GM20000 (cell line): ENCODE measurements at regions not wholly inside any gene's neighbourhood (a gene's known extent, or its start where the extent isn't known, plus 50 kb on each side); places are given as distances from the start of the nearest gene placed in this dataset.
A peak's percentile ranks its signal among the peaks of the same experiment; 100 is the strongest.
"Not testable (repeated sequence)": the region's sequence is repeated elsewhere in the genome, so short reads cannot be mapped to it uniquely, and the experiment has no call there.

Experiments used
- DNase-seq: peaks from one replicate; pipeline ENCODE4 v3.0.0; 2012; ENCODE audit warnings: low spot score
- TF ChIP-seq, protein P1 (sequence below): IDR thresholded peaks from 2 replicates; pipeline ENCODE4 v1.5.1; 2012; ENCODE audit warnings: mild to moderate bottlenecking, control low read depth; ENCODE audit errors: extremely low read depth, missing control alignments

- TF ChIP-seq, protein P1, sequence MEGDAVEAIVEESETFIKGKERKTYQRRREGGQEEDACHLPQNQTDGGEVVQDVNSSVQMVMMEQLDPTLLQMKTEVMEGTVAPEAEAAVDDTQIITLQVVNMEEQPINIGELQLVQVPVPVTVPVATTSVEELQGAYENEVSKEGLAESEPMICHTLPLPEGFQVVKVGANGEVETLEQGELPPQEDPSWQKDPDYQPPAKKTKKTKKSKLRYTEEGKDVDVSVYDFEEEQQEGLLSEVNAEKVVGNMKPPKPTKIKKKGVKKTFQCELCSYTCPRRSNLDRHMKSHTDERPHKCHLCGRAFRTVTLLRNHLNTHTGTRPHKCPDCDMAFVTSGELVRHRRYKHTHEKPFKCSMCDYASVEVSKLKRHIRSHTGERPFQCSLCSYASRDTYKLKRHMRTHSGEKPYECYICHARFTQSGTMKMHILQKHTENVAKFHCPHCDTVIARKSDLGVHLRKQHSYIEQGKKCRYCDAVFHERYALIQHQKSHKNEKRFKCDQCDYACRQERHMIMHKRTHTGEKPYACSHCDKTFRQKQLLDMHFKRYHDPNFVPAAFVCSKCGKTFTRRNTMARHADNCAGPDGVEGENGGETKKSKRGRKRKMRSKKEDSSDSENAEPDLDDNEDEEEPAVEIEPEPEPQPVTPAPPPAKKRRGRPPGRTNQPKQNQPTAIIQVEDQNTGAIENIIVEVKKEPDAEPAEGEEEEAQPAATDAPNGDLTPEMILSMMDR = no peak
- no peak for DNase-seq
These were observed 1841.5 kb downstream of the LRRC4C start for GRCh38 chr11:39617971-39618370.

DNA sequence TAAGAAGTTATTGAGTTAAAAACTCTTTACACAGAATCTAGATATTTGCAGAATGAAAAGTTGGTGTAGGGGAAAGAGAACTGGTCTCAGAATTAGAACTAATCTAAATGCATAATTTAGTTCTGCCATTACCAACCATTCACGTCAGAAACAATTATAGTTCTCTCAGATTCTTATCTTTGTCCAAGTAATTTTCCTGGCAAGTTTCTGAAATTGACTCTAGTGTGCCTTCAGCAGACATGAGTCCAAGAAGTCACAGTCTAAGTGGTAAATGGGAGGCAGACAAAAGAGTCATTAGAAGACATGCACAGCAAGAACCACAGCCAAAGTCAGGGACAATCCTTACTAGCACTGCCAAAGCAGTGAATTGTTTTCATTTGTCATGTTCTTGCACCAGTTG lies 1870.1 kb downstream of the LRRC4C start:
- TF ChIP-seq, protein P1 = no peak
- DNase-seq = no peak

DNA sequence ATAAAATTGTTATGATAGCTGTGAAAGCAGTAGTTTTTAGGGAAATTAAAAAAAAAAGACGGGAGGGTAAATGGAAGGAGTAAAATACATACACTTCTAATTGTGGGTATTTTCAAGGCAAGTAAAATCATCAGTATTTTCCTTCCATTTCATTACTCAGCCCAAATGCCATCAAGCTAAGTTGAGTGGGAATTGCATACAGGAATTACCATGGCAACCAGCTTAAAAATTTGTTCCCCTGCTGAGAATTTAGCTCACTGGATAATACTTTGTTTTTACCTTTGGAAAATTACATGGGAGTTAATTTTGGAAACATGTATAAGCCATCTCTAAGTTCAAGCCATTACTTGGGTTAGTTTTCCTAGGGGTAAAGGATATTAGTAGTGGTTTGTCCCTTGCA lies 1873.4 kb downstream of the LRRC4C start:
- TF ChIP-seq, protein P1 = no peak
- no peak for DNase-seq

DNA sequence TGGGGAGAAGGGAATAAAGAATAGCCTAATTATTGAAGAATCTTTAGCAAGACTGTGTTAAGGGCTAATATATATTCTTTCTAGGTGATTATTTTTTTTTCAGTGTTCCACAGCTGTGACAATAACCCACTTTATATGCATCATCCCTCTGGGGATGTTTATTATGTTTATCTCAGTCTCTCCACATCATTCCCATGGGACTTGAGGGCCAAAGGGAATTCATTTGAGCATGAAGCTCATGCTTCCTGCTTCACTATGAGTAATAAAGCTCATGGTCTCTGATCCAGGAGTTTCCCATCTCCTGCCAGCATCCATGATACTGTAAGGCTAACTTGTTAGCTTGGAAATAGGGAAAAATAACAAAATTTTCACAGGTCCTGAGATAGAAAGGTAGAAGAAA lies 1888.4 kb downstream of the LRRC4C start:
- no peak for DNase-seq
- TF ChIP-seq, protein P1 = peak; percentile 4

- DNase-seq = no peak
- TF ChIP-seq, protein P1 = no peak
These were observed 1888.9 kb downstream of the LRRC4C start for GRCh38 chr11:39570526-39570925.

- no peak for DNase-seq
- TF ChIP-seq, protein P1 = no peak
These were observed 1889.7 kb downstream of the LRRC4C start for GRCh38 chr11:39569789-39570188.

DNA sequence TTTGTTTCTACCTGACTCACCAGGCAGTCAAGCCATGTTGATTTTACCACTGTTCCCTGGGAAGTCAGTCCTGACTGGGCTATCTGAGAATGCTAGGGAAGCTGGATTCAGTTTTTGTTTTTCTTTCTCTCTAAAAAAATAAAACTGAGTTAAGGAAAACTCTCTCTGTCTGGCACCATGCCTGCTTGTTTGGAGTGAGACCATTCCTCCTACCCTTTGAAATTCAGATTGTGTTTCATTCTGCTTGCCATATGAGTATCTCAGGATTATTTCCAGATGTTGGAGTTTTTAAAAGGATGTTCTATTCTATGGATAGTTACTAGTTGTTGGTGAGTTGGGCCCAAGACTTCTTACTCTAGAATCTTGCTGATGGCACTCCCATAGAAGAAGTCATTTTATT lies 1917.0 kb downstream of the LRRC4C start:
- DNase-seq = no peak
- TF ChIP-seq, protein P1 = no peak

DNA sequence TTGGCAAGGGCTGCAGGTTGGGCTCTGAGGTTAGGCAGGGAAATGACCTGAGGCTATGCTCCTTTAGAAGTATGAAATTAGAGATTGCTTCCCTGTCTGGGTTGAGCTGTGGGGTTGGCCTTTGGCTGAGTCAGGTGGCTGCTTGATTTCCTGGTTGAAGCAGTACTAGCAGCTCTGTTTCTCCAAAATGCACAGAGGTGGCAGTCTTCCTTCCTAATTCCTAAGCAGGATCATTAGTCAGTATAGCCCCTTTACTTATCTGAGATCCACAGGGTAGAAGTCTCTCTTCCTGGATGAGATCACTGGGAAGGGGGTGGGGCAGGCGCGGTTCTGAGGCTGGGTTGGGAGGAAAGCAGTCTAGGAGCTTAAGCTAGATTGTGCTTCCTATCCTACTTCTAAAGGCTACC lies 1917.5 kb downstream of the LRRC4C start:
- DNase-seq = no peak
- TF ChIP-seq, protein P1 = no peak

- DNase-seq = not testable (repeated sequence)
These were observed 1923.1 kb downstream of the LRRC4C start for GRCh38 chr11:39536323-39536722.
